ENCODE measurements at regions not wholly inside any gene's neighbourhood (a gene's known extent, or its start where the extent isn't known, plus 50 kb on each side); places are given as distances from the start of the nearest gene placed in this dataset.

GRCh38 chr2:111715987-111716904, 167.7 kb downstream of the ANAPC1 start:
- dilution Hi-C loops (cut with MboI; ENCODE audit: extremely low pct_ligation_motif_present, low sequenced_read_pairs), result no loop called here

More at GRCh38 chr2:111715987-111716904, 167.7 kb downstream of the ANAPC1 start:
- H2AFZ ChIP-seq (ENCODE audit: low read depth, low read length), result no peak overlapping the region
- no peak overlapping the region for H3K27ac ChIP-seq (ENCODE audit: insufficient read depth, low read depth, low read length)
- intact Hi-C loops (cut with micrococcal nuclease), result no loop called here
- no peaks in the 10 kb centered on the region for H3K79me2 ChIP-seq (ENCODE audit: control insufficient read depth, insufficient read depth, low read length)
- H3K4me1 ChIP-seq (ENCODE audit: control insufficient read depth, extremely low read depth, insufficient read depth, low read length), result no peaks in the 10 kb centered on the region
- CTCF ChIA-PET, result no interaction called here
- no peaks in the 10 kb centered on the region for H3K9me1 ChIP-seq (replicated peaks; ENCODE audit: control insufficient read depth, extremely low read depth, insufficient read depth, low read length)
- no peaks in the 10 kb centered on the region for H3K9me3 ChIP-seq (replicated peaks; ENCODE audit: control insufficient read depth, insufficient read depth, low read length)
- no peaks in the 10 kb centered on the region for H4K20me1 ChIP-seq (replicated peaks; ENCODE audit: control insufficient read depth, extremely low read depth, insufficient read depth, low read length)
- POLR2A ChIA-PET, result no interaction called here
- no peak overlapping the region for H3K4me2 ChIP-seq (ENCODE audit: insufficient read depth, low read length)
- no peak overlapping the region for H3K9ac ChIP-seq (replicated peaks; ENCODE audit: extremely low read depth, insufficient read depth, low read length)
- no peak for FAIRE-seq
- no peak for DNase-seq (ENCODE audit: low read depth, low spot score)
- no peak for TF ChIP-seq CTCF (IDR thresholded peaks at IDR 0.05; ENCODE audit: extremely low read depth in 1 of 2, insufficient read depth in 1 of 2, low read depth in 1 of 2, low read length in 2 of 2)
- no peak for TF ChIP-seq POLR2AphosphoS5 (IDR thresholded peaks at IDR 0.05; ENCODE audit: insufficient read depth, low read depth, low read length)
- no peak overlapping the region for H3K4me3 ChIP-seq (replicated peaks in 1 of 3; ENCODE audit: insufficient read depth in 1 of 3, low read depth in 1 of 3, low read length in 3 of 3)
- H3K36me3 ChIP-seq (ENCODE audit: control insufficient read depth in 2 of 2, extremely low read depth in 1 of 2, insufficient read depth in 2 of 2, low read length in 2 of 2), result no peaks in the 10 kb centered on the region
- H3K27me3 ChIP-seq (ENCODE audit: control insufficient read depth in 2 of 2, insufficient read depth in 2 of 2, low read length in 2 of 2), result no peaks in the 10 kb centered on the region
- BruUV-seq (replicated peaks), result no TSS peak
